HepG2 (cell line): ENCODE measurements at regions not wholly inside any gene's neighbourhood (a gene's known extent, or its start where the extent isn't known, plus 50 kb on each side); places are given as distances from the start of the nearest gene placed in this dataset.

ENCODE experiments used
- ATAC-seq: fragments of 200-7000 bp; cut with Tn5 transposase; 3 replicates; pipeline ENCODE4 v1.9.1; 2020; ENCODE audit warnings: mild to moderate bottlenecking, moderate library complexity
- BruUV-seq: library from RNA; stranded (reverse); fragments of 400-500 nt; replicated peaks from 2 replicates; lab custom pipeline; 2021; lab: Mats Ljungman, UMichigan
- CTCF ChIA-PET: fragments of 300-600 bp; formaldehyde crosslinking; extraction: SDS; loops from one replicate; lab custom pipeline; 2021; ENCODE audit warnings: low total read pairs, inconsistent platforms, low intra/inter-chr PET ratio; lab: Yijun Ruan, JAX
- POLR2A ChIA-PET: fragments of 350-600 bp; sonication (Branson Sonifier 250); formaldehyde crosslinking; loops from one replicate; lab custom pipeline; 2020; ENCODE audit warnings: antibody characterized with exemption, inconsistent platforms; lab: Yijun Ruan, JAX
- DNase-seq: peaks from one replicate; pipeline ENCODE4 v3.0.0-alpha.2; 2015; ENCODE audit warnings: low spot score
- FAIRE-seq: peaks from 3 replicates; lab custom pipeline; 2011; peaks lifted over from hg19 to GRCh38; lab: Jason Lieb, UNC
- H2AFZ ChIP-seq: one replicate; pipeline ENCODE4 v1.6.1; 2011; ENCODE audit warnings: low read length, inconsistent platforms
- H3K27ac ChIP-seq: fragments of 300-600 bp; 3 replicates; pipeline ENCODE4 v1.8.0; 2011; ENCODE audit warnings: mixed run types, mild to moderate bottlenecking, mixed read lengths, low read length, inconsistent platforms; ENCODE audit not compliant: insufficient read depth; ENCODE audit errors: extremely low read length
- H3K27me3 ChIP-seq, 2 experiments: fragments of 200-600 bp in 1 of 2; 2 replicates in 1 of 2; 3 replicates in 1 of 2; pipeline versions ENCODE4 v1.6.0 to v1.8.0; 2011; ENCODE audit warnings: low read length in 2 of 2, mild to moderate bottlenecking in 2 of 2, moderate library complexity in 2 of 2, inconsistent platforms in 1 of 2; ENCODE audit not compliant: insufficient read depth in 2 of 2, control insufficient read depth in 1 of 2
- H3K36me3 ChIP-seq, 2 experiments: fragments of 200-600 bp in 1 of 2; replicated peaks in 1 of 2; 2 replicates in 1 of 2; 3 replicates in 1 of 2; pipeline versions ENCODE4 v1.5.1 to v1.8.0; 2011; ENCODE audit warnings: low read length in 2 of 2, inconsistent platforms in 1 of 2; ENCODE audit not compliant: insufficient read depth in 2 of 2, control insufficient read depth in 1 of 2
- H3K4me1 ChIP-seq: 2 replicates; pipeline ENCODE4 v1.5.1; 2012; ENCODE audit warnings: low read length, inconsistent platforms; ENCODE audit not compliant: insufficient read depth
- H3K4me2 ChIP-seq: 2 replicates; pipeline ENCODE4 v1.6.0; 2011; ENCODE audit warnings: low read depth, low read length, inconsistent platforms
- H3K4me3 ChIP-seq, 3 experiments: fragments of 200-600 bp in 1 of 3; sonication (generic), shearing (Covaris generic) in 1 of 3; replicated peaks in 1 of 3; 2 replicates each; pipeline ENCODE4 v1.5.1; 2011 to 2016; ENCODE audit warnings: low read length in 3 of 3, inconsistent platforms in 2 of 3, low read depth in 2 of 3, mild to moderate bottlenecking in 2 of 3, control low read depth in 1 of 3, mixed read lengths in 1 of 3; ENCODE audit not compliant: insufficient read depth in 1 of 3
- H3K79me2 ChIP-seq: one replicate; pipeline ENCODE4 v1.6.1; 2011; ENCODE audit warnings: low read length, inconsistent platforms; ENCODE audit not compliant: insufficient read depth
- H3K9ac ChIP-seq: 2 replicates; pipeline ENCODE4 v1.6.0; 2011; ENCODE audit warnings: mild to moderate bottlenecking, low read depth, low read length, inconsistent platforms; ENCODE audit not compliant: insufficient read depth
- H3K9me3 ChIP-seq: 2 replicates; pipeline ENCODE4 v1.5.1; 2012; ENCODE audit warnings: mild to moderate bottlenecking, low read length
- H4K20me1 ChIP-seq: 2 replicates; pipeline ENCODE4 v1.6.0; 2011; ENCODE audit warnings: inconsistent platforms, mild to moderate bottlenecking, low read length, moderate library complexity; ENCODE audit not compliant: insufficient read depth
- ARID2 ChIP-seq: sonication (generic); formaldehyde crosslinking; IDR thresholded peaks from 2 replicates; pipeline ENCODE4 v1.8.1; 2022; ENCODE audit warnings: mild to moderate bottlenecking, missing genetic modification reagents, borderline replicate concordance
- EP300 ChIP-seq, 3 experiments: sonication (generic) in 1 of 3; formaldehyde crosslinking in 1 of 3; IDR thresholded peaks; 2 replicates each; pipeline versions ENCODE4 v1.5.1 to v1.6.1; 2011 to 2020; ENCODE audit warnings: low read depth in 2 of 3, low read length in 2 of 3, borderline replicate concordance in 1 of 3, improper control_type of control experiment in 1 of 3, mild to moderate bottlenecking in 1 of 3, missing genetic modification reagents in 1 of 3, moderate library complexity in 1 of 3
- ESRRA ChIP-seq: sonication (generic); formaldehyde crosslinking; IDR thresholded peaks from 2 replicates; pipeline ENCODE4 v1.5.1; 2020; ENCODE audit warnings: mild to moderate bottlenecking, low read depth, missing genetic modification reagents
- HDAC1 ChIP-seq: sonication (generic); formaldehyde crosslinking; IDR thresholded peaks from 2 replicates; pipeline ENCODE4 v1.5.1; 2020; ENCODE audit warnings: mild to moderate bottlenecking, missing genetic modification reagents
- HMG20B ChIP-seq: conservative IDR thresholded peaks from 2 replicates; pipeline ENCODE4 v1.6.1; 2016; ENCODE audit warnings: missing genetic modification reagents, missing compliant biosample characterization
- MBNL3 ChIP-seq: fragments of 250-450 bp; sonication (Bioruptor Pico); conservative IDR thresholded peaks from 2 replicates; pipeline ENCODE4 v1.8.0; 2022; ENCODE audit warnings: mild to moderate bottlenecking, inconsistent platforms
- MEIS2 ChIP-seq: sonication (generic); formaldehyde crosslinking; IDR thresholded peaks from 2 replicates; pipeline ENCODE4 v1.9.0; 2021; ENCODE audit warnings: mild to moderate bottlenecking, missing genetic modification reagents
- MYNN ChIP-seq: sonication (generic); formaldehyde crosslinking; IDR thresholded peaks from 2 replicates; pipeline ENCODE4 v1.4.0; 2020; ENCODE audit warnings: mild to moderate bottlenecking, low read depth, missing genetic modification reagents
- NBN ChIP-seq: fragments of 450-650 bp; conservative IDR thresholded peaks from 2 replicates; pipeline ENCODE4 v1.6.1; 2017
- NFKBIZ ChIP-seq: IDR thresholded peaks from 2 replicates; pipeline ENCODE4 v1.6.1; 2018; ENCODE audit warnings: missing genetic modification reagents, missing compliant biosample characterization
- NKX3-1 ChIP-seq: sonication (generic); formaldehyde crosslinking; IDR thresholded peaks from 2 replicates; pipeline ENCODE4 v1.5.0; 2020; ENCODE audit warnings: missing genetic modification reagents
- ZFP1 ChIP-seq: IDR thresholded peaks from 2 replicates; pipeline ENCODE4 v1.6.1; 2016
- ZNF331 ChIP-seq: sonication (generic); formaldehyde crosslinking; IDR thresholded peaks from 2 replicates; pipeline ENCODE4 v1.4.0; 2020; ENCODE audit warnings: missing genetic modification reagents
- ZNF549 ChIP-seq: sonication (generic); formaldehyde crosslinking; IDR thresholded peaks from 2 replicates; pipeline ENCODE4 v1.5.0; 2020; ENCODE audit warnings: missing genetic modification reagents
- ZNF598 ChIP-seq: sonication (generic); formaldehyde crosslinking; IDR thresholded peaks from 2 replicates; pipeline ENCODE4 v1.5.1; 2020; ENCODE audit warnings: mild to moderate bottlenecking, missing genetic modification reagents, borderline replicate concordance
- ZNF703 ChIP-seq: sonication (generic); formaldehyde crosslinking; IDR thresholded peaks from 2 replicates; pipeline ENCODE4 v1.5.1; 2020; ENCODE audit warnings: missing genetic modification reagents, mild to moderate bottlenecking, moderate library complexity, borderline replicate concordance
- ZNF768 ChIP-seq: sonication (generic); formaldehyde crosslinking; IDR thresholded peaks from 2 replicates; pipeline ENCODE4 v1.4.0; 2020; ENCODE audit warnings: missing genetic modification reagents
- ZNF777 ChIP-seq: sonication (generic); formaldehyde crosslinking; IDR thresholded peaks from 2 replicates; pipeline ENCODE4 v1.4.0; 2020; ENCODE audit warnings: missing genetic modification reagents
- WGBS: methylation state at CpG from one replicate; pipeline ENCODE4 v1.1.6; 2017; ENCODE audit warnings: low lambda C conversion rate; 5-methylcytosine and 5-hydroxymethylcytosine counted together
- in situ Hi-C: cut with HindIII; loops from 2 replicates; pipeline ENCODE4 v1.10.0; 2017; ENCODE audit warnings: low pct_unique_long_range_greater_than_20kb; ENCODE audit not compliant: extremely low pct_ligation_motif_present
- intact Hi-C: fragments of 100-400 bp; cut with micrococcal nuclease; formaldehyde crosslinking; loops from one replicate; pipeline ENCODE4 v1.10.0; 2022; ENCODE audit not compliant: unreplicated experiment
- TF ChIP-seq, protein P1 (sequence below): sonication (generic); formaldehyde crosslinking; IDR thresholded peaks from 2 replicates; pipeline ENCODE4 v1.5.1; 2020; ENCODE audit warnings: mild to moderate bottlenecking, missing genetic modification reagents, borderline replicate concordance

DNA sequence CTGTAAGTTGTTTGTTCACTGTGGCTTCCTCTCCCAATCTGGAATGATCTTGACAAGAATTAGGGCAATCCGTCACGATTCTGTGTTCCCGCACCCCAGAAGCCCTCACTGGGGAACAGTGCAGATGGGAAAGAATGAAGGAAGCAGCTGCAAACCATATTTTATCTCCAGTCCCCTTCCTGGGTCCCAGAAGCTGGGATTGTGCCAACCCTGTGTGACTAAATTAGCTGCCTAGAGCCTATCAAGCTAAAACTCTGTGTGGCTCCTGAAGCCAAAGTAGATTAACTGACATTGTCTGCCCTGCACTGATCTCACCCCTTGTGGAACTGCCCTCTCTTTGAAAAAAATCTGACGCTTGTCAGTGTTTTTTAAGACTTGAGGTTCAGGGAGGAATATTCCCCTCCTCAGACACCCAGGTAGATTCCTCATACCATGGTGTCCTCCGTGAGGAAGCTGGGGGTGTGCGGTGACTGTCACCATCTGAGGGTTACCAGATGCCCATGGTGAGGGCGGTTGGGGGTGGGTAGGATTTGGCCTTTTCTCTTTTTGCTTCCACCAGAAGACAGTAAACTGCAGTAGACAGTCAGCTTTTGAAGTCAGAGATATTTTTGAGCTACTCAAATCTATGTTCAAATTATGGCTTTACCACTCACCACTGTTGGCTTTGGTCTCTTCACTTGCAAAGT lies 358.3 kb upstream of the TPM1 start (continued):
- TF ChIP-seq, protein P1, sequence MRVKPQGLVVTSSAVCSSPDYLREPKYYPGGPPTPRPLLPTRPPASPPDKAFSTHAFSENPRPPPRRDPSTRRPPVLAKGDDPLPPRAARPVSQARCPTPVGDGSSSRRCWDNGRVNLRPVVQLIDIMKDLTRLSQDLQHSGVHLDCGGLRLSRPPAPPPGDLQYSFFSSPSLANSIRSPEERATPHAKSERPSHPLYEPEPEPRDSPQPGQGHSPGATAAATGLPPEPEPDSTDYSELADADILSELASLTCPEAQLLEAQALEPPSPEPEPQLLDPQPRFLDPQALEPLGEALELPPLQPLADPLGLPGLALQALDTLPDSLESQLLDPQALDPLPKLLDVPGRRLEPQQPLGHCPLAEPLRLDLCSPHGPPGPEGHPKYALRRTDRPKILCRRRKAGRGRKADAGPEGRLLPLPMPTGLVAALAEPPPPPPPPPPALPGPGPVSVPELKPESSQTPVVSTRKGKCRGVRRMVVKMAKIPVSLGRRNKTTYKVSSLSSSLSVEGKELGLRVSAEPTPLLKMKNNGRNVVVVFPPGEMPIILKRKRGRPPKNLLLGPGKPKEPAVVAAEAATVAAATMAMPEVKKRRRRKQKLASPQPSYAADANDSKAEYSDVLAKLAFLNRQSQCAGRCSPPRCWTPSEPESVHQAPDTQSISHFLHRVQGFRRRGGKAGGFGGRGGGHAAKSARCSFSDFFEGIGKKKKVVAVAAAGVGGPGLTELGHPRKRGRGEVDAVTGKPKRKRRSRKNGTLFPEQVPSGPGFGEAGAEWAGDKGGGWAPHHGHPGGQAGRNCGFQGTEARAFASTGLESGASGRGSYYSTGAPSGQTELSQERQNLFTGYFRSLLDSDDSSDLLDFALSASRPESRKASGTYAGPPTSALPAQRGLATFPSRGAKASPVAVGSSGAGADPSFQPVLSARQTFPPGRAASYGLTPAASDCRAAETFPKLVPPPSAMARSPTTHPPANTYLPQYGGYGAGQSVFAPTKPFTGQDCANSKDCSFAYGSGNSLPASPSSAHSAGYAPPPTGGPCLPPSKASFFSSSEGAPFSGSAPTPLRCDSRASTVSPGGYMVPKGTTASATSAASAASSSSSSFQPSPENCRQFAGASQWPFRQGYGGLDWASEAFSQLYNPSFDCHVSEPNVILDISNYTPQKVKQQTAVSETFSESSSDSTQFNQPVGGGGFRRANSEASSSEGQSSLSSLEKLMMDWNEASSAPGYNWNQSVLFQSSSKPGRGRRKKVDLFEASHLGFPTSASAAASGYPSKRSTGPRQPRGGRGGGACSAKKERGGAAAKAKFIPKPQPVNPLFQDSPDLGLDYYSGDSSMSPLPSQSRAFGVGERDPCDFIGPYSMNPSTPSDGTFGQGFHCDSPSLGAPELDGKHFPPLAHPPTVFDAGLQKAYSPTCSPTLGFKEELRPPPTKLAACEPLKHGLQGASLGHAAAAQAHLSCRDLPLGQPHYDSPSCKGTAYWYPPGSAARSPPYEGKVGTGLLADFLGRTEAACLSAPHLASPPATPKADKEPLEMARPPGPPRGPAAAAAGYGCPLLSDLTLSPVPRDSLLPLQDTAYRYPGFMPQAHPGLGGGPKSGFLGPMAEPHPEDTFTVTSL (CRISPR knock-in tag): no peak
- TF ChIP-seq ZNF777 (CRISPR knock-in tag) (no peak), ESRRA (no peak), ZFP1 (CRISPR knock-in tag) (no peak), MBNL3 (no peak), HMG20B (no peak)

DNA sequence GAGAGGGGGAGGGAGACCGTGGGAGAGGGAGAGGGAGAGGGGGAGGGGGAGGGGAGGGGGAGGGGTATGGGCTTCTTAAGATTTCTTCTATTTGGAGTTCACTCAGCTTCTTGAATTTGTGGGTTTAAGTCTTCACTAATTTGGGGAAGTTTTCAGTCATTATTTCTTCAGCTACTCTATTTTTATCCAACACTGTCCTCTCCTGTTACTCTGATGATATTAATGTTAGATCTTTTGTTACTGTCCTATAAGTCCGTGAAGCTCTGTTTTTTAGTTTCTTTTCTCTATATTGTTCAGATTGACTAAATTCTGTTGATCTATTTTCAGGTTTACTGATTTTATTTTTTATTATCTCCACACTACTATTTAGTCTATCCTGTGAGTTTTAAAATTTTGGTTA lies 351.5 kb upstream of the TPM1 start:
- TF ChIP-seq ZNF598 (CRISPR knock-in tag) (no peak), HDAC1 (CRISPR knock-in tag) (no peak), ZNF549 (CRISPR knock-in tag) (no peak), ARID2 (no peak), NKX3-1 (CRISPR knock-in tag) (no peak), ZNF703 (CRISPR knock-in tag) (no peak), NFKBIZ (CRISPR knock-in tag) (no peak), EP300 (IDR thresholded peaks at IDR 0.05; ENCODE audit: low read depth in 2 of 2, low read length in 2 of 2) (no peak), EP300 (CRISPR knock-in tag; IDR thresholded peaks at IDR 0.05; ENCODE audit: borderline replicate concordance) (no peak), MYNN (CRISPR knock-in tag) (no peak), ZNF768 (CRISPR knock-in tag) (no peak), MEIS2 (no peak), ZNF331 (CRISPR knock-in tag) (no peak), NBN (no peak)
- ATAC-seq (no peak), DNase-seq (no peak), FAIRE-seq (no peak)
- POLR2A ChIA-PET: no interaction called here
- H3K9me3 ChIP-seq: no peaks in the 10 kb centered on the region
- H3K79me2 ChIP-seq: no peaks in the 10 kb centered on the region
- intact Hi-C loops: no loop called here
- no TSS peak for BruUV-seq
- no peaks in the 10 kb centered on the region for H4K20me1 ChIP-seq
- H3K27ac ChIP-seq: no peak overlapping the region
- H3K4me3 ChIP-seq: no peak overlapping the region
- H3K4me1 ChIP-seq: no peaks in the 10 kb centered on the region
- in situ Hi-C loops: no loop called here
- no peaks in the 10 kb centered on the region; a peak in 1 of 5 replicates for H3K27me3 ChIP-seq
- H3K4me2 ChIP-seq: no peak overlapping the region
- no peak overlapping the region for H2AFZ ChIP-seq
- no peaks in the 10 kb centered on the region; a peak in 1 of 5 replicates for H3K36me3 ChIP-seq
- WGBS: 91% methylated on average over 2 of the region's 2 CpGs
- CTCF ChIA-PET: no interaction called here
- H3K9ac ChIP-seq: no peak overlapping the region
